GM12878 (cell line): ENCODE measurements at regions not wholly inside any gene's neighbourhood (a gene's known extent, or its start where the extent isn't known, plus 50 kb on each side); places are given as distances from the start of the nearest gene placed in this dataset.

Source experiments
- ATAC-seq: fragments of 200-7000 bp; cut with Tn5 transposase; 3 replicates; pipeline ENCODE4 v1.9.1; 2020; ENCODE audit warnings: mild to moderate bottlenecking, moderate library complexity
- BruUV-seq: library from RNA; stranded (reverse); fragments of 400-500 nt; replicated peaks from 2 replicates; lab custom pipeline; 2021; lab: Mats Ljungman, UMichigan
- CTCF ChIA-PET: fragments of 300-600 bp; sonication (Branson Sonifier 250); formaldehyde crosslinking; extraction: SDS; loops from one replicate; lab custom pipeline; 2021; ENCODE audit warnings: inconsistent platforms; lab: Yijun Ruan, JAX
- POLR2A ChIA-PET: fragments of 350-600 bp; formaldehyde crosslinking; extraction: SDS; loops from one replicate; lab custom pipeline; 2021; ENCODE audit warnings: inconsistent platforms; lab: Charles Lee
- RAD21 ChIA-PET: fragments of 300-600 bp; sonication (Branson Sonifier 250); formaldehyde crosslinking; loops from one replicate; lab custom pipeline; 2023; ENCODE audit warnings: antibody characterized with exemption; ENCODE audit not compliant: unreplicated experiment; lab: Charles Lee
- SMC1A ChIA-PET: fragments of 300-600 bp; sonication (Branson Sonifier 250); formaldehyde crosslinking; loops from one replicate; lab custom pipeline; 2023; ENCODE audit not compliant: unreplicated experiment, uncharacterized antibody; lab: Charles Lee
- DNase-seq: peaks from one replicate; pipeline ENCODE4 v3.0.0-alpha.2; 2011; ENCODE audit warnings: low read depth, low spot score
- FAIRE-seq: peaks from 3 replicates; lab custom pipeline; 2011; peaks lifted over from hg19 to GRCh38; lab: Jason Lieb, UNC
- H2AFZ ChIP-seq: 2 replicates; pipeline ENCODE4 v1.6.0; 2011; ENCODE audit warnings: low read depth, low read length, control low read depth; ENCODE audit not compliant: control insufficient read depth
- H3K27ac ChIP-seq: 2 replicates; pipeline ENCODE4 v1.5.1; 2011; ENCODE audit warnings: control low read depth; ENCODE audit not compliant: control insufficient read depth, insufficient read depth
- H3K27me3 ChIP-seq, 2 experiments: replicated peaks in 1 of 2; 2 replicates each; pipeline versions ENCODE4 v1.6.0 to v1.6.1; 2011; ENCODE audit warnings: low read length in 1 of 2; ENCODE audit not compliant: control insufficient read depth in 2 of 2, insufficient read depth in 2 of 2
- H3K36me3 ChIP-seq, 2 experiments: 2 replicates each; pipeline ENCODE4 v1.5.1; 2011; ENCODE audit warnings: low read length in 1 of 2; ENCODE audit not compliant: control insufficient read depth in 2 of 2, insufficient read depth in 2 of 2
- H3K4me1 ChIP-seq: 2 replicates; pipeline ENCODE4 v1.6.1; 2011; ENCODE audit warnings: mild to moderate bottlenecking, low read length, moderate library complexity, mixed read lengths; ENCODE audit not compliant: control insufficient read depth, insufficient read depth
- H3K4me2 ChIP-seq: 2 replicates; pipeline ENCODE4 v1.6.0; 2011; ENCODE audit warnings: control low read depth; ENCODE audit not compliant: control insufficient read depth, insufficient read depth
- H3K4me3 ChIP-seq: fragments of 200-600 bp; sonication (generic); 2 replicates; pipeline ENCODE4 v1.5.1; 2016
- H3K79me2 ChIP-seq: 2 replicates; pipeline ENCODE4 v1.6.0; 2011; ENCODE audit warnings: low read length; ENCODE audit not compliant: control insufficient read depth, insufficient read depth
- H3K9ac ChIP-seq: 2 replicates; pipeline ENCODE4 v1.8.0; 2011; ENCODE audit warnings: low read length, control low read depth, mixed read lengths; ENCODE audit not compliant: control insufficient read depth, insufficient read depth
- H3K9me3 ChIP-seq: replicated peaks from 3 replicates; pipeline ENCODE4 v1.5.1; 2011; ENCODE audit warnings: mild to moderate bottlenecking, low read length; ENCODE audit not compliant: control insufficient read depth, insufficient read depth
- H4K20me1 ChIP-seq: 2 replicates; pipeline ENCODE4 v1.6.0; 2011; ENCODE audit not compliant: control insufficient read depth, insufficient read depth
- BMI1 ChIP-seq: fragments of 450-650 bp; IDR thresholded peaks from 2 replicates; pipeline ENCODE4 v1.6.1; 2016; ENCODE audit warnings: mild to moderate bottlenecking, moderate library complexity, borderline replicate concordance
- CHD1 ChIP-seq: IDR thresholded peaks from 2 replicates; pipeline ENCODE4 v1.6.1; 2012; ENCODE audit warnings: low read depth, low read length, improper control_type of control experiment
- CHD2 ChIP-seq: IDR thresholded peaks from 2 replicates; pipeline ENCODE4 v1.6.1; 2011; ENCODE audit warnings: low read depth, low read length, improper control_type of control experiment, borderline replicate concordance
- EP300 ChIP-seq, 2 experiments: fragments of 150-350 bp in 1 of 2; IDR thresholded peaks; 2 replicates each; pipeline ENCODE4 v1.6.1; 2011 to 2012; ENCODE audit warnings: low read depth in 2 of 2, low read length in 2 of 2, borderline replicate concordance in 1 of 2, improper control_type of control experiment in 1 of 2, inconsistent platforms in 1 of 2; ENCODE audit not compliant: control insufficient read depth in 1 of 2
- HDAC6 ChIP-seq: fragments of 200-600 bp; sonication (generic); IDR thresholded peaks from one replicate; pipeline ENCODE4 v1.8.0; 2017; ENCODE audit warnings: antibody characterized with exemption; ENCODE audit not compliant: unreplicated experiment
- IRF5 ChIP-seq: fragments of 450-650 bp; IDR thresholded peaks from 2 replicates; pipeline ENCODE4 v1.6.1; 2017; ENCODE audit warnings: borderline replicate concordance
- MYC ChIP-seq: IDR thresholded peaks from 2 replicates; pipeline ENCODE4 v1.6.1; 2011; ENCODE audit warnings: mild to moderate bottlenecking, low read length, moderate library complexity, inconsistent platforms; ENCODE audit not compliant: insufficient read depth, insufficient replicate concordance, insufficient read length, severe bottlenecking
- NFXL1 ChIP-seq: fragments of 450-650 bp; IDR thresholded peaks from 2 replicates; pipeline ENCODE4 v1.6.1; 2017; ENCODE audit warnings: antibody characterized with exemption, mild to moderate bottlenecking, borderline replicate concordance
- PAX8 ChIP-seq: fragments of 450-650 bp; IDR thresholded peaks from 2 replicates; pipeline ENCODE4 v1.6.1; 2017; ENCODE audit warnings: mild to moderate bottlenecking, moderate library complexity
- PKNOX1 ChIP-seq: fragments of 450-650 bp; IDR thresholded peaks from 2 replicates; pipeline ENCODE4 v1.6.1; 2016; ENCODE audit warnings: mild to moderate bottlenecking
- RB1 ChIP-seq: fragments of 450-650 bp; formaldehyde crosslinking; IDR thresholded peaks from 2 replicates; pipeline ENCODE4 v1.6.1; 2017; ENCODE audit warnings: mild to moderate bottlenecking, borderline replicate concordance
- RELB ChIP-seq: fragments of 450-650 bp; IDR thresholded peaks from 2 replicates; pipeline ENCODE4 v1.6.1; 2017; ENCODE audit warnings: low read depth, mild to moderate bottlenecking, moderate library complexity
- SKIL ChIP-seq: fragments of 450-650 bp; IDR thresholded peaks from 2 replicates; pipeline ENCODE4 v1.6.1; 2017; ENCODE audit warnings: mild to moderate bottlenecking, low read depth, inconsistent platforms; ENCODE audit not compliant: poor library complexity, severe bottlenecking
- ZNF384 ChIP-seq: IDR thresholded peaks from 2 replicates; pipeline ENCODE4 v1.6.1; 2012; ENCODE audit warnings: low read depth, mild to moderate bottlenecking, low read length, improper control_type of control experiment, borderline replicate concordance
- ZSCAN29 ChIP-seq: fragments of 450-650 bp; IDR thresholded peaks from 2 replicates; pipeline ENCODE4 v1.6.1; 2017; ENCODE audit warnings: mild to moderate bottlenecking, moderate library complexity
- WGBS: methylation state at CpG from one replicate; pipeline ENCODE4 v1.1.6; 2016; ENCODE audit warnings: low lambda C conversion rate; ENCODE audit not compliant: insufficient replicate concordance, insufficient coverage; ENCODE audit errors: missing lambda C conversion rate; 5-methylcytosine and 5-hydroxymethylcytosine counted together
- in situ Hi-C: fragments of 300-500 bp; cut with MboI; formaldehyde crosslinking; loops from 9 replicates; pipeline ENCODE4 v1.14.3; 2018; ENCODE audit warnings: mixed read lengths
- intact Hi-C: fragments of 100-400 bp; cut with micrococcal nuclease; formaldehyde crosslinking; loops from one replicate; pipeline ENCODE4 v1.14.2; 2022; ENCODE audit not compliant: unreplicated experiment

- no peak for TF ChIP-seq IRF5
- no peak for TF ChIP-seq HDAC6
- TF ChIP-seq CHD1 = no peak
- TF ChIP-seq PAX8 = no peak
Observed at GRCh38 chr2:6499691-6500090, 366.0 kb downstream of the CMPK2 start (continued).

- TF ChIP-seq RELB (no peak), CHD2 (no peak), MYC (no peak), RB1 (no peak), ZNF384 (no peak), NFXL1 (no peak), BMI1 (no peak), PKNOX1 (no peak), EP300 (IDR thresholded peaks at IDR 0.05; ENCODE audit: borderline replicate concordance in 1 of 2, control insufficient read depth in 1 of 2, low read depth in 2 of 2, low read length in 2 of 2) (no peak), SKIL (no peak), ZSCAN29 (no peak)
- FAIRE-seq (no peak), ATAC-seq (no peak), DNase-seq (no peak)
- Histone ChIP-seq H3K4me1 (no peaks in the 10 kb centered on the region), H4K20me1 (no peaks in the 10 kb centered on the region), H2AFZ (no peak overlapping the region; the same call in 1 of the 2 replicates), H3K27ac (no peak overlapping the region), H3K9me3 (no peaks in the 10 kb centered on the region; the same call in 2 of the 3 replicates), H3K9ac (no peak overlapping the region), H3K79me2 (no peaks in the 10 kb centered on the region), H3K4me2 (no peak overlapping the region), H3K4me3 (no peak overlapping the region), H3K27me3 (no peaks in the 10 kb centered on the region), H3K36me3 (no peaks in the 10 kb centered on the region)
- BruUV-seq = no TSS peak
- in situ Hi-C loops (no loop called here), intact Hi-C loops (no loop called here)
- RAD21 ChIA-PET = no interaction called here
- SMC1A ChIA-PET = no interaction called here
- POLR2A ChIA-PET = no interaction called here
- CTCF ChIA-PET = no interaction called here
- WGBS = 32% methylated on average over 6 of the region's 6 CpGs
Observed at GRCh38 chr2:6506361-6506794, 359.3 kb downstream of the CMPK2 start.
